ENCODE measurements at regions not wholly inside any gene's neighbourhood (a gene's known extent, or its start where the extent isn't known, plus 50 kb on each side); places are given as distances from the start of the nearest gene placed in this dataset.
A peak's percentile ranks its signal among the peaks of the same experiment; 100 is the strongest.

GRCh38 chr4:108352664-108353308, 184.1 kb upstream of the LEF1 start:
- 47 to 49% methylated on average over 6 of the region's 6 CpGs for WGBS, 2 donors
- ATAC-seq (no peak), FAIRE-seq (no peak), DNase-seq (no peak)
- Histone ChIP-seq H3K36me3 (no peaks in the 10 kb centered on the region), H3K4me3 (no peak overlapping the region), H3K4me1 (no peaks in the 10 kb centered on the region), H3K27ac (no peak overlapping the region), H3K27me3 (no peaks in the 10 kb centered on the region), H3K9me3 (no peaks in the 10 kb centered on the region)
- TF ChIP-seq CTCF (IDR thresholded peaks at IDR 0.05), result no peak
- intact Hi-C loops (cut with DNase I), result no loop called here

GRCh38 chr4:108351791-108352190, 183.1 kb upstream of the LEF1 start:
- Histone ChIP-seq H3K27ac (no peak overlapping the region), H3K9me3 (no peaks in the 10 kb centered on the region), H3K4me1 (no peaks in the 10 kb centered on the region), H3K27me3 (no peaks in the 10 kb centered on the region), H3K36me3 (no peaks in the 10 kb centered on the region), H3K4me3 (no peak overlapping the region)
- FAIRE-seq, result no peak
- ATAC-seq, result no peak
- no peak for DNase-seq
- 24 to 26% methylated on average over 1 of the region's 1 CpG for WGBS, 2 donors
- no peak for TF ChIP-seq CTCF (IDR thresholded peaks at IDR 0.05)
- intact Hi-C loops (cut with DNase I), result no loop called here

- Histone ChIP-seq H3K27me3 (no peaks in the 10 kb centered on the region), H3K4me3 (no peak overlapping the region), H3K9me3 (no peaks in the 10 kb centered on the region), H3K4me1 (no peaks in the 10 kb centered on the region), H3K36me3 (no peaks in the 10 kb centered on the region), H3K27ac (no peak overlapping the region)
- intact Hi-C loops (cut with DNase I), result no loop called here
- WGBS, 2 donors, result 72 to 76% methylated on average over 14 of the region's 14 CpGs
- no peak for ATAC-seq
- no peak for FAIRE-seq
- TF ChIP-seq CTCF (IDR thresholded peaks at IDR 0.05), result no peak
- peak in 1 of 6 donors; percentile 46 for DNase-seq
Measured at GRCh38 chr4:108350332-108350731, 181.6 kb upstream of the LEF1 start.

GRCh38 chr4:108346818-108347210, 178.1 kb upstream of the LEF1 start:
- H3K27me3 ChIP-seq, result no peaks in the 10 kb centered on the region
- no peaks in the 10 kb centered on the region for H3K9me3 ChIP-seq
- no peak overlapping the region for H3K4me3 ChIP-seq
- TF ChIP-seq CTCF (IDR thresholded peaks at IDR 0.05), result no peak
- H3K27ac ChIP-seq, result no peak overlapping the region
- no peaks in the 10 kb centered on the region for H3K36me3 ChIP-seq
- DNase-seq (no peak), ATAC-seq (no peak), FAIRE-seq (no peak)
- intact Hi-C loops (cut with DNase I), result no loop called here
- 94 to 96% methylated on average over 1 of the region's 1 CpG for WGBS, 2 donors
- no peaks in the 10 kb centered on the region for H3K4me1 ChIP-seq

GRCh38 chr4:108345862-108346817, 177.4 kb upstream of the LEF1 start:
- Histone ChIP-seq H3K36me3 (no peaks in the 10 kb centered on the region), H3K9me3 (no peaks in the 10 kb centered on the region), H3K27me3 (no peaks in the 10 kb centered on the region), H3K27ac (no peak overlapping the region), H3K4me1 (no peaks in the 10 kb centered on the region), H3K4me3 (no peak overlapping the region)
- FAIRE-seq (no peak), DNase-seq (no peak), ATAC-seq (peak in 1 of 4 donors; percentile 35)
- WGBS, 2 donors, result 42 to 50% methylated on average over 2 of the region's 2 CpGs
- no peak for TF ChIP-seq CTCF (IDR thresholded peaks at IDR 0.05)
- intact Hi-C loops (cut with DNase I), result no loop called here
